ENCODE measurements at regions not wholly inside any gene's neighbourhood (a gene's known extent, or its start where the extent isn't known, plus 50 kb on each side); places are given as distances from the start of the nearest gene placed in this dataset.

GRCh38 chr10:57943701-57944100, 324.0 kb downstream of the IPMK start:
- TF ChIP-seq POLR2AphosphoS5 (IDR thresholded peaks at IDR 0.05; ENCODE audit: low read depth, low read length): no peak
- TF ChIP-seq FOXP2 (optimal IDR thresholded peaks at IDR 0.05; ENCODE audit: borderline replicate concordance, extremely low read depth, extremely low read length, insufficient read depth): no peak
- no peak for TF ChIP-seq TAF1 (IDR thresholded peaks at IDR 0.05; ENCODE audit: borderline replicate concordance, insufficient read depth, low read length)
- TF ChIP-seq REST (IDR thresholded peaks at IDR 0.05; ENCODE audit: insufficient read depth in 1 of 2, low read depth in 2 of 2, low read length in 2 of 2): no peak
- TF ChIP-seq SIN3A (IDR thresholded peaks at IDR 0.05; ENCODE audit: borderline replicate concordance, insufficient read depth, low read length): no peak

DNA sequence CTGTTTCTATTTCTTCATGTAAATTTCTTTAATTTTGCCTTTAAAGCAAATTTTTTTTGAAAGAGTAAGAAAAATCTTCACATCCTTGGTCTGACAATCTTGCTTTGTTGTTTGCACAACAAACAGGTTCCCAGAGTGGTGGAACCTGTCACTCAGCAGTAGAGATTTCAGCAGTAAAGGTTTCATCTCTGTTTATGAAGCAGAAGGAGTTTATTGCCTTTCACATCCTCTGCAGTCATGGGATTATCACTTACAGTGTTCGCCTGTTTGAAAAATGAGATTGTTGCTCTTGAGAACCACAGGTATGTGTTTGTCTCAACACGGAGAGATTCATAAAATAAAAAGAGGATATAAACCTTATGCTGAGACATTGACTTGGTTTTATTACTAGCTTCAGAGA, 342.6 kb downstream of the IPMK start:
- TF ChIP-seq REST (IDR thresholded peaks at IDR 0.05; ENCODE audit: insufficient read depth in 1 of 2, low read depth in 2 of 2, low read length in 2 of 2): no peak
- no peak for TF ChIP-seq TAF1 (IDR thresholded peaks at IDR 0.05; ENCODE audit: borderline replicate concordance, insufficient read depth, low read length)
- TF ChIP-seq POLR2AphosphoS5 (IDR thresholded peaks at IDR 0.05; ENCODE audit: low read depth, low read length): no peak
- no peak for TF ChIP-seq SIN3A (IDR thresholded peaks at IDR 0.05; ENCODE audit: borderline replicate concordance, insufficient read depth, low read length)

DNA sequence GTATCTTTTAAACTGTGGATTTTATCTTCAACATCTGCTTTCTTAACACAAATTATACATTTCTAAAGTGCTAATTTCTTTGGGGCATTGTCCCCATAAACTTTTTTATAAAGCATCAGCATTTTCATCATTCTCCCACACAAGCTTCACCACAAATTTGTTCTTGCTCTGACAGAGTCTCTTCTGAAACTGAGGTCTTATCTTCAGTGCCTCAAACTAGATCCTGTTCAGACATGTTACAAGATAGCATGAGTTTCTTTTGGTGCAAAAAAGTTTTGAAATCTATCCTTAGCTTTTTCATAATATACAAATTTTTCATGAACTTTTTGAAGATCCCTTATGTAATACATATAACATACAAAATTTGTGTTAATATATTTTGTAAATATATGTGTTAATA, 346.6 kb downstream of the IPMK start:
- no peak for TF ChIP-seq REST (IDR thresholded peaks at IDR 0.05; ENCODE audit: insufficient read depth in 1 of 2, low read depth in 2 of 2, low read length in 2 of 2)
- TF ChIP-seq POLR2AphosphoS5 (IDR thresholded peaks at IDR 0.05; ENCODE audit: low read depth, low read length): no peak
- no peak for TF ChIP-seq FOXP2 (optimal IDR thresholded peaks at IDR 0.05; ENCODE audit: borderline replicate concordance, extremely low read depth, extremely low read length, insufficient read depth)
- no peak for TF ChIP-seq SIN3A (IDR thresholded peaks at IDR 0.05; ENCODE audit: borderline replicate concordance, insufficient read depth, low read length)
- no peak for TF ChIP-seq TAF1 (IDR thresholded peaks at IDR 0.05; ENCODE audit: borderline replicate concordance, insufficient read depth, low read length)

DNA sequence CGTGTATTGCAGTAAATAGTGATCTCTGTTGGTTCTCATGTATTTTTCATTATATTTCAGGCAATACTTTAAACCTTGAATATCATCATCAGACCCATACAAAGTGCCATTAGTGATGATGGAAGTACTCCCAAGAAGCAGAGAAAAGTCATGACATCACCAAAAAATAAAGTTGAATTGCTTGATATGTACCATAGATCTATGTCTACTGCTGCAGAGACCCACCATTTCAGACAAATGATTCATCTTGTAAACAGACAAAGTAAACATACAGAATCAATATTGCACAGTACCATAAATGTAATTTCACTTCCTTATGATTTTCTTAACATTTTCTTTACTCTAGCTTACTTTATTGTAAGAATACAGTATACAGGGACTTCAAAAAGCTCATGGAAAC, 347.8 kb downstream of the IPMK start:
- TF ChIP-seq FOXP2 (optimal IDR thresholded peaks at IDR 0.05; ENCODE audit: borderline replicate concordance, extremely low read depth, extremely low read length, insufficient read depth) (no peak), TAF1 (IDR thresholded peaks at IDR 0.05; ENCODE audit: borderline replicate concordance, insufficient read depth, low read length) (no peak), SIN3A (IDR thresholded peaks at IDR 0.05; ENCODE audit: borderline replicate concordance, insufficient read depth, low read length) (no peak), POLR2AphosphoS5 (IDR thresholded peaks at IDR 0.05; ENCODE audit: low read depth, low read length) (no peak), REST (IDR thresholded peaks at IDR 0.05; ENCODE audit: insufficient read depth in 1 of 2, low read depth in 2 of 2, low read length in 2 of 2) (no peak)

DNA sequence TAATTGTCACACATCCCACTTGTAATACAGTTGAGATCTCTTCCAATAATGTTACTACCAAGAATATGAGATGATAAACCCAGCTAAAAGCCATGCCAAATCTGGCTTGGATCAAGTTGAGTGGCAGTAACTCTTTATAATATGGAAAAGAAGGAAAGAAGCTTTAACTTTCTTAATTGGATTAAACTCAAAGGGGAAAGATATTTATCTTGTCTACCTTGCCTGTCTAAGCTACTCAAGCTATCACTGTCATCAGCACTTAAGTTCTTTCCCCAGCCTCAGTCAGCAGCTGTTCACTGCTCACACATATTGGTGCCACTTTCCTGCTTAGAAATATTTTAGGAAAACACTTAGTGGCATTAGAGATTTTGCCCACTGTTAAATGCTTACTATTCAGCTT, 350.7 kb downstream of the IPMK start:
- no peak for TF ChIP-seq TAF1 (IDR thresholded peaks at IDR 0.05; ENCODE audit: borderline replicate concordance, insufficient read depth, low read length)
- no peak for TF ChIP-seq POLR2AphosphoS5 (IDR thresholded peaks at IDR 0.05; ENCODE audit: low read depth, low read length)
- TF ChIP-seq REST (IDR thresholded peaks at IDR 0.05; ENCODE audit: insufficient read depth in 1 of 2, low read depth in 2 of 2, low read length in 2 of 2): no peak
- TF ChIP-seq FOXP2 (optimal IDR thresholded peaks at IDR 0.05; ENCODE audit: borderline replicate concordance, extremely low read depth, extremely low read length, insufficient read depth): no peak
- TF ChIP-seq SIN3A (IDR thresholded peaks at IDR 0.05; ENCODE audit: borderline replicate concordance, insufficient read depth, low read length): no peak

All from PFSK-1 (cell line).